SU-DHL-6 (cell line): ENCODE measurements at regions not wholly inside any gene's neighbourhood (a gene's known extent, or its start where the extent isn't known, plus 50 kb on each side); places are given as distances from the start of the nearest gene placed in this dataset.

Source experiments
- H2AFZ ChIP-seq: fragments of 200-600 bp; sonication (generic); 2 replicates; pipeline ENCODE4 v1.6.1; 2014; ENCODE audit warnings: low read depth, mild to moderate bottlenecking, moderate library complexity, mixed read lengths, antibody characterized with exemption, low read length; ENCODE audit not compliant: severe bottlenecking
- H3F3A ChIP-seq: fragments of 200-600 bp; shearing (Covaris generic); 2 replicates; pipeline ENCODE4 v1.6.0; 2016; ENCODE audit warnings: antibody characterized with exemption, mild to moderate bottlenecking; ENCODE audit not compliant: insufficient read depth
- H3K27ac ChIP-seq: fragments of 200-600 bp; sonication (generic); 2 replicates; pipeline ENCODE4 v1.5.1; 2016; ENCODE audit warnings: low read depth, mild to moderate bottlenecking, low read length, moderate library complexity, mixed read lengths
- H3K27me3 ChIP-seq: fragments of 200-600 bp; sonication (generic), shearing (Covaris generic); 2 replicates; pipeline ENCODE4 v1.6.0; 2014; ENCODE audit warnings: mild to moderate bottlenecking, low read length
- H3K36me3 ChIP-seq: fragments of 200-600 bp; sonication (generic); 2 replicates; pipeline ENCODE4 v1.6.1; 2014; ENCODE audit warnings: mild to moderate bottlenecking, low read length, mixed read lengths
- H3K4me2 ChIP-seq: fragments of 300-600, 200-600 bp; shearing (Covaris generic), sonication (generic); 2 replicates; pipeline ENCODE4 v1.6.0; 2014; ENCODE audit warnings: low read length, low read depth, mild to moderate bottlenecking; ENCODE audit not compliant: poor library complexity, severe bottlenecking
- H3K4me3 ChIP-seq: fragments of 200-600 bp; sonication (generic); 2 replicates; pipeline ENCODE4 v1.5.1; 2014; ENCODE audit warnings: antibody characterized with exemption, low read length, mild to moderate bottlenecking, mixed read lengths; ENCODE audit not compliant: insufficient read depth, poor library complexity, severe bottlenecking
- H3K79me2 ChIP-seq: fragments of 200-600 bp; sonication (generic); 2 replicates; pipeline ENCODE4 v1.6.1; 2014; ENCODE audit warnings: mild to moderate bottlenecking, low read length, moderate library complexity; ENCODE audit not compliant: insufficient read depth
- H3K9ac ChIP-seq: fragments of 200-600 bp; sonication (generic); 2 replicates; pipeline ENCODE4 v1.7.0; 2014; ENCODE audit warnings: mild to moderate bottlenecking, low read length
- H3K9me2 ChIP-seq: fragments of 200-600 bp; sonication (generic); replicated peaks from 2 replicates; pipeline ENCODE4 v1.6.1; 2014; ENCODE audit warnings: low read length; ENCODE audit not compliant: insufficient read depth
- H3K9me3 ChIP-seq: fragments of 200-600 bp; sonication (generic); 2 replicates; pipeline ENCODE4 v1.6.1; 2014; ENCODE audit warnings: low read length, mixed read lengths; ENCODE audit not compliant: insufficient read depth
- H4K20me1 ChIP-seq: fragments of 200-600 bp; sonication (generic); 2 replicates; pipeline ENCODE4 v1.6.1; 2014; ENCODE audit warnings: low read depth, mild to moderate bottlenecking, antibody characterized with exemption, low read length, moderate library complexity, mixed read lengths
- CTCF ChIP-seq: fragments of 200-600 bp; sonication (generic); IDR thresholded peaks from one replicate; pipeline ENCODE4 v1.5.1; 2017; ENCODE audit warnings: antibody characterized with exemption, mild to moderate bottlenecking, low read length, moderate library complexity; ENCODE audit not compliant: insufficient read depth, poor library complexity, severe bottlenecking
- EZH2phosphoT487 ChIP-seq: fragments of 200-600 bp; sonication (generic), shearing (Covaris generic); conservative IDR thresholded peaks from 2 replicates; pipeline ENCODE4 v1.6.1; 2018; ENCODE audit warnings: mild to moderate bottlenecking, antibody characterized with exemption, low read length, moderate library complexity, mixed read lengths

GRCh38 chrX:94814216-94814615 is 1140.2 kb downstream of the FAM133A start:
- no peaks in the 10 kb centered on the region for H3K79me2 ChIP-seq
- no peak overlapping the region for H3K9ac ChIP-seq

GRCh38 chrX:94830717-94831116 is 1156.7 kb downstream of the FAM133A start:
- H2AFZ ChIP-seq, result no peak overlapping the region
- H3K79me2 ChIP-seq, result no peaks in the 10 kb centered on the region
- H3K27ac ChIP-seq, result no peak overlapping the region
- H3K4me2 ChIP-seq, result no peak overlapping the region
- H3K9me3 ChIP-seq, result no peaks in the 10 kb centered on the region
- H3K36me3 ChIP-seq, result no peaks in the 10 kb centered on the region
- no peak overlapping the region for H3K4me3 ChIP-seq
- no peaks in the 10 kb centered on the region for H3K9me2 ChIP-seq
- H4K20me1 ChIP-seq, result no peaks in the 10 kb centered on the region
- H3K27me3 ChIP-seq, result no peaks in the 10 kb centered on the region
- no peak overlapping the region for H3K9ac ChIP-seq
- H3F3A ChIP-seq, result no peaks in the 10 kb centered on the region
- TF ChIP-seq CTCF, result no peak
- no peak for TF ChIP-seq EZH2phosphoT487

More at GRCh38 chrX:94814216-94814615, 1140.2 kb downstream of the FAM133A start:
- Histone ChIP-seq H3K9me2 (no peaks in the 10 kb centered on the region), H4K20me1 (no peaks in the 10 kb centered on the region), H3K36me3 (no peaks in the 10 kb centered on the region), H3K9me3 (no peaks in the 10 kb centered on the region), H3K27ac (no peak overlapping the region), H3K27me3 (no peaks in the 10 kb centered on the region), H3F3A (no peaks in the 10 kb centered on the region), H3K4me3 (no peak overlapping the region), H3K4me2 (no peak overlapping the region), H2AFZ (no peak overlapping the region)
- TF ChIP-seq CTCF (no peak), EZH2phosphoT487 (no peak)

- no peaks in the 10 kb centered on the region for H3F3A ChIP-seq
- no peak overlapping the region for H3K9ac ChIP-seq
- H3K27me3 ChIP-seq, result no peaks in the 10 kb centered on the region
- no peak overlapping the region for H3K27ac ChIP-seq
- H3K4me2 ChIP-seq, result no peak overlapping the region
- no peaks in the 10 kb centered on the region for H3K79me2 ChIP-seq
- H3K9me3 ChIP-seq, result no peaks in the 10 kb centered on the region
- no peak overlapping the region for H3K4me3 ChIP-seq
- no peaks in the 10 kb centered on the region for H4K20me1 ChIP-seq
- no peak overlapping the region for H2AFZ ChIP-seq
- no peaks in the 10 kb centered on the region for H3K36me3 ChIP-seq
- no peaks in the 10 kb centered on the region for H3K9me2 ChIP-seq
- TF ChIP-seq CTCF (no peak), EZH2phosphoT487 (no peak)
Measured at GRCh38 chrX:94831364-94831763, 1157.4 kb downstream of the FAM133A start.

GRCh38 chrX:94834226-94834625 is 1160.2 kb downstream of the FAM133A start:
- H2AFZ ChIP-seq, result no peak overlapping the region
- no peaks in the 10 kb centered on the region for H3K79me2 ChIP-seq
- H3F3A ChIP-seq, result no peaks in the 10 kb centered on the region
- no peak overlapping the region for H3K4me3 ChIP-seq
- H3K36me3 ChIP-seq, result no peaks in the 10 kb centered on the region
- H3K4me2 ChIP-seq, result no peak overlapping the region
- H3K27ac ChIP-seq, result no peak overlapping the region
- no peaks in the 10 kb centered on the region for H4K20me1 ChIP-seq
- H3K9ac ChIP-seq, result no peak overlapping the region
- no peaks in the 10 kb centered on the region for H3K27me3 ChIP-seq
- H3K9me2 ChIP-seq, result no peaks in the 10 kb centered on the region
- TF ChIP-seq CTCF (no peak), EZH2phosphoT487 (no peak)
- H3K9me3 ChIP-seq, result no peaks in the 10 kb centered on the region
